Ishikawa (cell line): ENCODE measurements at regions not wholly inside any gene's neighbourhood (a gene's known extent, or its start where the extent isn't known, plus 50 kb on each side); places are given as distances from the start of the nearest gene placed in this dataset.

Experiments used
- CEBPB ChIP-seq: IDR thresholded peaks from 2 replicates; pipeline ENCODE4 v1.6.1; 2012
- CREB1 ChIP-seq: IDR thresholded peaks from 2 replicates; pipeline ENCODE4 v1.6.1; 2012; ENCODE audit warnings: low read depth
- EGR1 ChIP-seq: IDR thresholded peaks from 2 replicates; pipeline ENCODE4 v1.6.1; 2012
- EP300 ChIP-seq: IDR thresholded peaks from 2 replicates; pipeline ENCODE4 v1.6.1; 2012; ENCODE audit warnings: borderline replicate concordance
- FOXM1 ChIP-seq: IDR thresholded peaks from 2 replicates; pipeline ENCODE4 v1.6.1; 2012; ENCODE audit warnings: low read depth, borderline replicate concordance
- NFIC ChIP-seq: IDR thresholded peaks from 2 replicates; pipeline ENCODE4 v1.6.1; 2012
- RAD21 ChIP-seq: IDR thresholded peaks from 2 replicates; pipeline ENCODE4 v1.6.1; 2012; ENCODE audit warnings: low read depth
- TAF1 ChIP-seq: IDR thresholded peaks from 2 replicates; pipeline ENCODE4 v1.6.1; 2012; ENCODE audit warnings: low read depth, mild to moderate bottlenecking
- TCF12 ChIP-seq: IDR thresholded peaks from 2 replicates; pipeline ENCODE4 v1.6.1; 2012; ENCODE audit warnings: low read depth
- TEAD4 ChIP-seq: IDR thresholded peaks from 2 replicates; pipeline ENCODE4 v1.6.1; 2012
- YY1 ChIP-seq: IDR thresholded peaks from 2 replicates; pipeline ENCODE4 v1.6.1; 2012; ENCODE audit warnings: low read depth
- ZBTB7A ChIP-seq: IDR thresholded peaks from 2 replicates; pipeline ENCODE4 v1.6.1; 2012; ENCODE audit warnings: low read depth
- TF ChIP-seq, protein P1 (sequence below): IDR thresholded peaks from 2 replicates; pipeline ENCODE4 v1.6.1; 2012
- TF ChIP-seq, protein P2 (sequence below): IDR thresholded peaks from 2 replicates; pipeline ENCODE4 v1.6.1; 2012; ENCODE audit warnings: low read depth, mild to moderate bottlenecking
- TF ChIP-seq, protein P3 (sequence below): IDR thresholded peaks from 2 replicates; pipeline ENCODE4 v1.6.1; 2012

DNA sequence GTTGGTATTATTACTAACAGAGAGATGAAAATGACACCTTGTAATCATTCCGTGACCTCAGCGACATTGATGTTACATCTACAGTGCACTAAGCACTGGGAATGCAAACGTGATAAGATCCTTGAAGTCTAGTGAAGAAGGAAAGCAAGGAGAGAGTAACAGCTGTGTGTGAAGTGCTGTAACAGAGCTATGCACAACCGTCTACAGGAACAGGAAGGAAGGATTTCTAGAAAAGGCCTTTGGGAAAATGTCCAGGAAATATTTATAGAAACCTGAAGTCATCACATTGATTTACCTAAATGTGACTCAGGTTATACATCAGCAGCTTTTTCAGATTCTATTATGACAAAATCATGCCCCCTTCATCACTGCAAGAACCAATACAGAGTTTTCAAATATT lies 304.2 kb upstream of the AMIGO2 start:
- TF ChIP-seq, protein P1, sequence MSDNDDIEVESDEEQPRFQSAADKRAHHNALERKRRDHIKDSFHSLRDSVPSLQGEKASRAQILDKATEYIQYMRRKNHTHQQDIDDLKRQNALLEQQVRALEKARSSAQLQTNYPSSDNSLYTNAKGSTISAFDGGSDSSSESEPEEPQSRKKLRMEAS, result no peak
- TF ChIP-seq FOXM1 (no peak), CEBPB (no peak), CREB1 (no peak), TCF12 (no peak), TEAD4 (no peak), NFIC (no peak), YY1 (no peak), TAF1 (no peak), EP300 (no peak), RAD21 (no peak), ZBTB7A (no peak), EGR1 (no peak)
- TF ChIP-seq, protein P2, sequence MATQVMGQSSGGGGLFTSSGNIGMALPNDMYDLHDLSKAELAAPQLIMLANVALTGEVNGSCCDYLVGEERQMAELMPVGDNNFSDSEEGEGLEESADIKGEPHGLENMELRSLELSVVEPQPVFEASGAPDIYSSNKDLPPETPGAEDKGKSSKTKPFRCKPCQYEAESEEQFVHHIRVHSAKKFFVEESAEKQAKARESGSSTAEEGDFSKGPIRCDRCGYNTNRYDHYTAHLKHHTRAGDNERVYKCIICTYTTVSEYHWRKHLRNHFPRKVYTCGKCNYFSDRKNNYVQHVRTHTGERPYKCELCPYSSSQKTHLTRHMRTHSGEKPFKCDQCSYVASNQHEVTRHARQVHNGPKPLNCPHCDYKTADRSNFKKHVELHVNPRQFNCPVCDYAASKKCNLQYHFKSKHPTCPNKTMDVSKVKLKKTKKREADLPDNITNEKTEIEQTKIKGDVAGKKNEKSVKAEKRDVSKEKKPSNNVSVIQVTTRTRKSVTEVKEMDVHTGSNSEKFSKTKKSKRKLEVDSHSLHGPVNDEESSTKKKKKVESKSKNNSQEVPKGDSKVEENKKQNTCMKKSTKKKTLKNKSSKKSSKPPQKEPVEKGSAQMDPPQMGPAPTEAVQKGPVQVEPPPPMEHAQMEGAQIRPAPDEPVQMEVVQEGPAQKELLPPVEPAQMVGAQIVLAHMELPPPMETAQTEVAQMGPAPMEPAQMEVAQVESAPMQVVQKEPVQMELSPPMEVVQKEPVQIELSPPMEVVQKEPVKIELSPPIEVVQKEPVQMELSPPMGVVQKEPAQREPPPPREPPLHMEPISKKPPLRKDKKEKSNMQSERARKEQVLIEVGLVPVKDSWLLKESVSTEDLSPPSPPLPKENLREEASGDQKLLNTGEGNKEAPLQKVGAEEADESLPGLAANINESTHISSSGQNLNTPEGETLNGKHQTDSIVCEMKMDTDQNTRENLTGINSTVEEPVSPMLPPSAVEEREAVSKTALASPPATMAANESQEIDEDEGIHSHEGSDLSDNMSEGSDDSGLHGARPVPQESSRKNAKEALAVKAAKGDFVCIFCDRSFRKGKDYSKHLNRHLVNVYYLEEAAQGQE, result no peak
- TF ChIP-seq, protein P3, sequence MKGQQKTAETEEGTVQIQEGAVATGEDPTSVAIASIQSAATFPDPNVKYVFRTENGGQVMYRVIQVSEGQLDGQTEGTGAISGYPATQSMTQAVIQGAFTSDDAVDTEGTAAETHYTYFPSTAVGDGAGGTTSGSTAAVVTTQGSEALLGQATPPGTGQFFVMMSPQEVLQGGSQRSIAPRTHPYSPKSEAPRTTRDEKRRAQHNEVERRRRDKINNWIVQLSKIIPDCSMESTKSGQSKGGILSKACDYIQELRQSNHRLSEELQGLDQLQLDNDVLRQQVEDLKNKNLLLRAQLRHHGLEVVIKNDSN, result no peak

DNA sequence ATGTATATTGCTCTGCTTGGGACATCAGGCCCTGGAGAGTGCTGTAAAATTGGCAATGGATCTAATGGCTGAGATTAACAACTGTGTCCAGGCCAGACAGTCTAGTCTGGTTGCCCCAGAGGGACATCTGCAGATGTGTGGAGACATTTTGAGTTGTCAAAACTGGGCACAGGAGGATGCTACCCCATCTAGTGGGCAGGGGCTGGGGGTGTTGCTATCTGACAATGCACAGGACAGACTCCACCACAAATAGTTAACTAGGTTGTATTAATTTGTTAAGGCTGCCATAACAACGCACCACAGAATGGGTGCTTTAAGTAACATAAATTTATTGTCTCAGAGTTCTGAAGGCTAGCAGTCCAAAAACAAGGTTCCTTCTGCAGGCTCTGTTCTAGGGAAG lies 302.5 kb upstream of the AMIGO2 start:
- TF ChIP-seq TCF12 (no peak), EP300 (no peak), TAF1 (no peak), FOXM1 (no peak)
- TF ChIP-seq, protein P1, result no peak
- TF ChIP-seq, protein P3, result no peak
- TF ChIP-seq, protein P2, result no peak

DNA sequence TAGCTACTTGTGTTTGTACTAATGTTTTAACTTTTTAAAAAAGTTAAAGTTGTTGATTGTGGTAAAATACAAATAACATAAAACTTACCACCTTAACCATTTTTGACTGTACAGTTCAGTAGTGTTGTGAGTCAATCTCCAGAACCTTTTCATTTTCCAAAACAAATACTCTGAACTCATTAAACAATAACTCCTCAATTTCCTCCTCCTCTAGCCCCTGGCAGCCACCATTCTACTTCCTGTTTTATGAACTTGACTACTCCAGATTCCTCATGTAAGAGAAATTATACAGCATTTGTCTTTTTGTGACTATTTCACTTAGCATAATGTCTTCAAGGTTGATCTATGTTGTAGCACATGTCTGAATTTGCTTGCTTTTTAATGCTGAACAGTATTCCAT lies 299.1 kb upstream of the AMIGO2 start:
- no peak for TF ChIP-seq NFIC

DNA sequence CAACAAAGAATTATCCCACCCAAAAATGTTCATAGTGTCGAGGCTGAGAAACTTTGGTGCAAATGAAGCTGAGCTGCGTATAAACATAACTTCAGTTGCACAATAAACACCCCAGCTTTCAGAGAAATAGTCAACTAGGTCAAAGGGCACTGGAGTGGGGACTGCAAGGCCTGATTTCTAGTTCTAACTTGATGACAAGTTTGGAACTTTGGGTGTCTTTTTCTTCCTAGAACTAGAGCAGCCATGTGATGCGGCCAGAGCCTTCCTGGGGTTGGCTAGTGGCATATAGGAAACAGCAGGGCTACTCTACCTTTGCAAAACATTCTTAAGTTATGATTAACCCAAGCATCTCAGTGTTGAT lies 298.4 kb upstream of the AMIGO2 start:
- TF ChIP-seq EP300, result no peak
- TF ChIP-seq CREB1, result no peak
- TF ChIP-seq, protein P1, result no peak
- no peak for TF ChIP-seq TEAD4
- TF ChIP-seq, protein P2, result no peak
- TF ChIP-seq TCF12, result no peak
- no peak for TF ChIP-seq TAF1
- no peak for TF ChIP-seq FOXM1
- no peak for TF ChIP-seq CEBPB
- no peak for TF ChIP-seq ZBTB7A
- TF ChIP-seq NFIC, result no peak
- TF ChIP-seq EGR1, result no peak
- no peak for TF ChIP-seq YY1
- TF ChIP-seq, protein P3, result no peak
- TF ChIP-seq RAD21, result no peak
